Thyroid gland (tissue), 4 donors: ENCODE measurements at regions not wholly inside any gene's neighbourhood (a gene's known extent, or its start where the extent isn't known, plus 50 kb on each side); places are given as distances from the start of the nearest gene placed in this dataset.
"Not testable (repeated sequence)": the region's sequence is repeated elsewhere in the genome, so short reads cannot be mapped to it uniquely, and the experiment has no call there.

Experiments used
- DNase-seq, 2 donors: peaks; one replicate each; pipeline ENCODE4 v3.0.0-alpha.2; 2019
- H3K27ac ChIP-seq, 3 donors: fragments of 200-600 bp; sonication (generic); 1 replicate in 2 of 3; 2 replicates in 1 of 3; pipeline ENCODE4 v1.5.1; 2016 to 2019; ENCODE audit warnings: mild to moderate bottlenecking in 1 of 3, moderate library complexity in 1 of 3
- H3K27me3 ChIP-seq: fragments of 200-600 bp; sonication (generic); one replicate; pipeline ENCODE4 v1.5.1; 2019
- H3K36me3 ChIP-seq, 2 donors: fragments of 200-600 bp; sonication (generic); one replicate each; pipeline ENCODE4 v1.5.1; 2016 to 2019
- H3K4me1 ChIP-seq, 2 donors: fragments of 200-600 bp; sonication (generic); one replicate each; pipeline ENCODE4 v1.5.1; 2017 to 2019
- H3K4me3 ChIP-seq, 3 donors: fragments of 200-600 bp; sonication (generic); replicated peaks in 1 of 3; 1 replicate in 2 of 3; 2 replicates in 1 of 3; pipeline ENCODE4 v1.5.1; 2016; ENCODE audit warnings: mild to moderate bottlenecking in 1 of 3
- H3K9me3 ChIP-seq: fragments of 200-600 bp; sonication (generic); one replicate; pipeline ENCODE4 v1.5.1; 2017
- POLR2A ChIP-seq, 2 donors: fragments of 450-650 bp; IDR thresholded peaks; one replicate each; pipeline ENCODE4 v1.6.1; 2017; ENCODE audit warnings: antibody characterized with exemption in 2 of 2, mild to moderate bottlenecking in 2 of 2, moderate library complexity in 1 of 2
- WGBS, 2 donors: methylation state at CpG; one replicate each; pipeline ENCODE4 v1.1.5; 2017; 5-methylcytosine and 5-hydroxymethylcytosine counted together
- intact Hi-C: fragments of 100-400 bp; cut with DNase I; formaldehyde crosslinking; loops from one replicate; pipeline ENCODE4 v1.15.1; 2023
- TF ChIP-seq, protein P1 (sequence below), 6 experiments: fragments of 200-600 bp in 3 of 6; fragments of 450-650 bp in 3 of 6; sonication (generic) in 3 of 6; IDR thresholded peaks; one replicate each; pipeline ENCODE4 v1.5.1; 2016 to 2019; ENCODE audit warnings: antibody characterized with exemption in 6 of 6, mild to moderate bottlenecking in 2 of 6, inconsistent platforms in 1 of 6, moderate library complexity in 1 of 6

DNA sequence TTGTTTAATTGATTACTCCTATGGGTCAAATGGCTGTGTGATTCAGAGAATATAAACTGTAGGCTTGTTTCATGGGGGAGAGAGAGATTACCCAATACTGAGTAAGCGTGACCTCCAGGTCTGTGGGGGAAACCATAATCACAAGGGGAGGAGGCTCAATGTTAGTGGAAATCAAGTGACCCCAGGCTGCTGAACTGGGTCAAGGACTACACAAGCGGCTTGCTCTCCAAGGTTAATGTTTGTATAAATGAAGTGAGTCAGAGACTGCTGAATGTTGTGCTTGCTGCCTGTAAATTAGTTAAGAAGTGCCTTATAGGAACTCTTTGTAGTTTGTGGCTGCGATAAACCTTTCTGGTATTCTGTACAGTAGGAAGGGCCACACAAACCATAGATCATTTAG is 479.7 kb downstream of the AACS start:
- Histone ChIP-seq H3K4me1 (peaks cover 0 to 7% of the 10 kb centered on the region in 2 donors), H3K27me3 (no peaks in the 10 kb centered on the region), H3K9me3 (no peaks in the 10 kb centered on the region), H3K36me3 (no peaks in the 10 kb centered on the region), H3K4me3 (no peak overlapping the region), H3K27ac (no peak overlapping the region)
- WGBS, 2 donors = 41 to 48% methylated on average over 3 of the region's 3 CpGs
- DNase-seq = no peak
- no peak for TF ChIP-seq POLR2A (IDR thresholded peaks at IDR 0.05)
- TF ChIP-seq, protein P1, sequence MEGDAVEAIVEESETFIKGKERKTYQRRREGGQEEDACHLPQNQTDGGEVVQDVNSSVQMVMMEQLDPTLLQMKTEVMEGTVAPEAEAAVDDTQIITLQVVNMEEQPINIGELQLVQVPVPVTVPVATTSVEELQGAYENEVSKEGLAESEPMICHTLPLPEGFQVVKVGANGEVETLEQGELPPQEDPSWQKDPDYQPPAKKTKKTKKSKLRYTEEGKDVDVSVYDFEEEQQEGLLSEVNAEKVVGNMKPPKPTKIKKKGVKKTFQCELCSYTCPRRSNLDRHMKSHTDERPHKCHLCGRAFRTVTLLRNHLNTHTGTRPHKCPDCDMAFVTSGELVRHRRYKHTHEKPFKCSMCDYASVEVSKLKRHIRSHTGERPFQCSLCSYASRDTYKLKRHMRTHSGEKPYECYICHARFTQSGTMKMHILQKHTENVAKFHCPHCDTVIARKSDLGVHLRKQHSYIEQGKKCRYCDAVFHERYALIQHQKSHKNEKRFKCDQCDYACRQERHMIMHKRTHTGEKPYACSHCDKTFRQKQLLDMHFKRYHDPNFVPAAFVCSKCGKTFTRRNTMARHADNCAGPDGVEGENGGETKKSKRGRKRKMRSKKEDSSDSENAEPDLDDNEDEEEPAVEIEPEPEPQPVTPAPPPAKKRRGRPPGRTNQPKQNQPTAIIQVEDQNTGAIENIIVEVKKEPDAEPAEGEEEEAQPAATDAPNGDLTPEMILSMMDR (IDR thresholded peaks at IDR 0.05) = no peak
- intact Hi-C loops = no loop called here

DNA sequence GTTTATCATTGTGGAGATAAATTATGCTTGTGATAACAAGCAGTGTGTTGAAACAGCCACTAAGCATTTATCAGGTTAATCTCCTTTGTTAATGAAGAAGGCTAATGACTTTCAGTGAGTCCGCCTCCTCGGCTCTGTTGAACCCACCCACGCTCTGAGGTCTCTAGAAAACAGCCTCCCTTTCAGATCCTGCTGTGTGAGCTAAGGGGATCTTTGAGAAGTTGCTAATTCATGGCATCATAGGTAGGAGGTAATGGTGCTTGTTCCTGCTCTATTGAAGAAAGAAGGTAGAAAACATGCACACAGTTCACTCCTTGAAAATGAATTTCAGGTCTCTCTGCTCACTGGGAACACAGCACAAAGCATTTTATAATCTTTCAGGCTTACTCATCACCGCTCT is 483.9 kb downstream of the AACS start:
- Histone ChIP-seq H3K27me3 (no peaks in the 10 kb centered on the region), H3K4me3 (no peak overlapping the region), H3K9me3 (no peaks in the 10 kb centered on the region), H3K27ac (no peak overlapping the region), H3K36me3 (no peaks in the 10 kb centered on the region), H3K4me1 (peaks cover 0 to 7% of the 10 kb centered on the region in 2 donors)
- intact Hi-C loops = no loop called here
- DNase-seq = no peak
- TF ChIP-seq POLR2A (IDR thresholded peaks at IDR 0.05) = no peak
- TF ChIP-seq, protein P1 (IDR thresholded peaks at IDR 0.05) = no peak
- 60 to 74% methylated on average over 4 of the region's 4 CpGs for WGBS, 2 donors

DNA sequence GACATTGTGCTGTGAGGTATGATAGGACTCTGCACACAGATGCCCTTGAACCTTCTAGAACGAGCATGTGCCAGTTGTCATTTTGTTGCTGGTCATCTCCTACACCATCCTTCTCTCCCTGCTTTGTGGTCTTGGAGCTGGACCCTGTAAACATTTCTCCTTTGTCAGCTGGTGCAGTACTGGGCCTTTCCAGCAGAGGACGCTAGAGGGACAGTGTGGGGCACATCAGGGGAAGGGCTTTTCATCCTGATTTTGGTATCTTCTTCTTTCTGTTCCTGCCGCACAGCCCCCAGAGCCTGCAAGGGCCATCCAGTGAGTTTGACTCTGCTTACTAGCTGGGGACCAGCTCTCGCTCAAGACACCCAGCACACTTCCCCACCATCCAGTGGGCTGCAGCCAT is 484.6 kb downstream of the AACS start:
- no peak overlapping the region for H3K4me3 ChIP-seq
- no peak for DNase-seq
- TF ChIP-seq POLR2A (IDR thresholded peaks at IDR 0.05) = no peak
- TF ChIP-seq, protein P1 (IDR thresholded peaks at IDR 0.05) = no peak
- H3K36me3 ChIP-seq = no peaks in the 10 kb centered on the region
- WGBS, 2 donors = 66% methylated on average over 4 of the region's 4 CpGs
- H3K9me3 ChIP-seq = no peaks in the 10 kb centered on the region
- intact Hi-C loops = no loop called here
- peaks cover 0 to 6% of the 10 kb centered on the region in 2 donors for H3K4me1 ChIP-seq
- H3K27me3 ChIP-seq = no peaks in the 10 kb centered on the region
- no peak overlapping the region for H3K27ac ChIP-seq

DNA sequence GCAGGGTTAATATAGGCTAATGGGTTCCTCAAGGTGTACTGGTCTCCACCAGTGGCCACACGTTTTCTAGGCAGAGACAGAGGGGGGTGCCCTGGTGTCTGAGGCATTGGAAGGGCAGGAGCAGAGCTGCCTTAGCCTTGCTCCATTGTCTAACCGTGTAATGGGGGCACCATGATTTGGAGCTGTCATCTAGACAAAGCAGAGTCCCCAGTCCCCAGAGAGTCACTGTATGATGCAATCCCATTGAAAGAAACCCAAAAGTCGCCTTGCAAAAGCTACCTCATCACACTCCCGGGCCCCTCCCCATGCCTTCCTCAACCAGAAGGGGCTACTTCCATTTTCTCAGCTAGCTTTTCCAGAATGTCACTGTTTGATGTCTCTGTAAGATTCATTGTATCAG is 487.1 kb downstream of the AACS start:
- 73 to 79% methylated on average over 4 of the region's 4 CpGs for WGBS, 2 donors
- Histone ChIP-seq H3K4me1 (no peaks in the 10 kb centered on the region), H3K36me3 (no peaks in the 10 kb centered on the region), H3K27me3 (no peaks in the 10 kb centered on the region), H3K27ac (no peak overlapping the region), H3K9me3 (no peaks in the 10 kb centered on the region), H3K4me3 (no peak overlapping the region)
- intact Hi-C loops = no loop called here
- TF ChIP-seq POLR2A (IDR thresholded peaks at IDR 0.05) = no peak
- TF ChIP-seq, protein P1 (IDR thresholded peaks at IDR 0.05) = no peak
- no peak for DNase-seq

DNA sequence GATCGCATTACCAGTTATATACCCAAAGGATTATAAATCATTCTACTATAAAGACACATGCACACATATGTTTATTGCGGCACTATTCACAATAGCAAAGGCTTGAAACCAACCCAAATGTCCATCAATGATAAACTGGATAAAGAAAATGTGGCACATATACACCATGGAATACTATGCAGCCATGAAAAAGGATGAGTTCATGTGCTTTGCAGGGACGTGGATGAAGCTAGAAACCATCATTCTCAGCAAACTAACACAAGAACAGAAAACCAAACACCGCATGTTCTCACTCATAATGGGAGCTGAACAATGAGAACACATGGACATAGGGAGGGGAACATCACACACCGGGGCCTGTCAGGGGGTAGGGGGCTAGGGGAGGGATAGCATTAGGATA is 495.8 kb downstream of the AACS start:
- DNase-seq, H3K27me3 ChIP-seq, H3K9me3 ChIP-seq, H3K36me3 ChIP-seq, H3K27ac ChIP-seq, intact Hi-C loops, H3K4me1 ChIP-seq, H3K4me3 ChIP-seq: not testable (repeated sequence)
- 92 to 94% methylated on average over 5 of the region's 5 CpGs for WGBS, 2 donors

DNA sequence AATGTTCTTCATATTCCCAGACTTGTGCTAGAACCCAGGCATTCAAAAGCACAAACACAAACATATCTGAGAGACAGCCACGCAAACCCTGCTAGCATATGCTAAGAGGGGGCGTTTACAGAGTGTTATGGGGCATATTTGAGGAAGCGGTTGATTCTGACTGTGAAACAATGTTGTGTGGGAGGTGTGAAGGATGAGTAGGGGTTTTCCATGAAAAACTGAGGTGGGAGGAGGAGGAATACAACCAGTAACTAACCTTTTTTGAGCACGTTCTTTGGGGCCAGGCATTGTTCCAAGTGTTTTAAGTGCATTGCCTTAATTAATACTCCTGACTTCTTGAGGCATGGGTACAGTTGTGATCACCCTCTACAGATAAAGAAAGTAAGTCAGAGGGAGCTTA is 499.5 kb downstream of the AACS start:
- TF ChIP-seq POLR2A (IDR thresholded peaks at IDR 0.05) = no peak
- TF ChIP-seq, protein P1 (IDR thresholded peaks at IDR 0.05) = no peak
- 74 to 77% methylated on average over 4 of the region's 4 CpGs for WGBS, 2 donors
- Histone ChIP-seq H3K4me1 (no peaks in the 10 kb centered on the region), H3K27ac (no peak overlapping the region), H3K4me3 (no peak overlapping the region), H3K9me3 (no peaks in the 10 kb centered on the region), H3K27me3 (no peaks in the 10 kb centered on the region), H3K36me3 (no peaks in the 10 kb centered on the region)
- no peak for DNase-seq
- intact Hi-C loops = no loop called here
